ENCODE measurements at regions not wholly inside any gene's neighbourhood (a gene's known extent, or its start where the extent isn't known, plus 50 kb on each side); places are given as distances from the start of the nearest gene placed in this dataset.

DNA sequence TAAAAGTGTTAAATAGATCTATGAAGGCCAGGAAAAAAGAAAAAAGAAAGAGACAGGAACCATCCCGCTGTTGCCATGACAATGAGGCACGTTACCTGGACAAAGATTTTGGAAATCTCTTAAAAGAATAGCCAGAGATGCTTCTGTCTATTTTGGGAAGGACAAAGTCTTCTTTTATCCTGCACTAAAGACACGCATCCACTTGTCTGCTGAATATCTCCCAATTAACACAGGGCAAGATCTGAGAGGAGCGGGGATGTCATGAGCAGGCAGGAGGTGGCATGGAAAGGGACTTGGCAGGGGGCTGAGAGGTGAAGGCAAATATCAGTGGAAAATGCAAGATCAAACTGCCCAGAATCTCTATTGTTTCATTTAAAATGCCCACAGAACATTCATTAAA is 153.8 kb upstream of the BLID start:
- Histone ChIP-seq H3K4me1 (ENCODE audit: insufficient read depth, low read length, poor library complexity, severe bottlenecking) (no peaks in the 10 kb centered on the region), H3K36me3 (ENCODE audit: insufficient read depth, low read length) (no peaks in the 10 kb centered on the region), H3K4me3 (ENCODE audit: low read length, poor library complexity, severe bottlenecking) (no peak overlapping the region), H4K20me1 (ENCODE audit: insufficient read depth, low read length, poor library complexity, severe bottlenecking) (no peaks in the 10 kb centered on the region), H2AFZ (ENCODE audit: low read length) (no peak overlapping the region), H3K4me2 (ENCODE audit: low read depth, low read length, poor library complexity, severe bottlenecking) (no peak overlapping the region), H3K27me3 (ENCODE audit: insufficient read depth, low read length, poor library complexity, severe bottlenecking) (no peaks in the 10 kb centered on the region), H3K9ac (ENCODE audit: low read depth, low read length, poor library complexity, severe bottlenecking) (no peak overlapping the region), H3K79me2 (ENCODE audit: insufficient read depth, low read length) (no peaks in the 10 kb centered on the region), H3F3A (ENCODE audit: low read depth) (no peaks in the 10 kb centered on the region), H3K9me2 (replicated peaks; ENCODE audit: low read depth, low read length) (no peaks in the 10 kb centered on the region), H3K9me3 (ENCODE audit: insufficient read depth, low read depth, low read length) (no peaks in the 10 kb centered on the region)
- TF ChIP-seq, protein P1, sequence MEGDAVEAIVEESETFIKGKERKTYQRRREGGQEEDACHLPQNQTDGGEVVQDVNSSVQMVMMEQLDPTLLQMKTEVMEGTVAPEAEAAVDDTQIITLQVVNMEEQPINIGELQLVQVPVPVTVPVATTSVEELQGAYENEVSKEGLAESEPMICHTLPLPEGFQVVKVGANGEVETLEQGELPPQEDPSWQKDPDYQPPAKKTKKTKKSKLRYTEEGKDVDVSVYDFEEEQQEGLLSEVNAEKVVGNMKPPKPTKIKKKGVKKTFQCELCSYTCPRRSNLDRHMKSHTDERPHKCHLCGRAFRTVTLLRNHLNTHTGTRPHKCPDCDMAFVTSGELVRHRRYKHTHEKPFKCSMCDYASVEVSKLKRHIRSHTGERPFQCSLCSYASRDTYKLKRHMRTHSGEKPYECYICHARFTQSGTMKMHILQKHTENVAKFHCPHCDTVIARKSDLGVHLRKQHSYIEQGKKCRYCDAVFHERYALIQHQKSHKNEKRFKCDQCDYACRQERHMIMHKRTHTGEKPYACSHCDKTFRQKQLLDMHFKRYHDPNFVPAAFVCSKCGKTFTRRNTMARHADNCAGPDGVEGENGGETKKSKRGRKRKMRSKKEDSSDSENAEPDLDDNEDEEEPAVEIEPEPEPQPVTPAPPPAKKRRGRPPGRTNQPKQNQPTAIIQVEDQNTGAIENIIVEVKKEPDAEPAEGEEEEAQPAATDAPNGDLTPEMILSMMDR (conservative IDR thresholded peaks at IDR 0.05; ENCODE audit: low read length): no peak
- no peak for TF ChIP-seq EZH2phosphoT487 (IDR thresholded peaks at IDR 0.05; ENCODE audit: borderline replicate concordance)

DNA sequence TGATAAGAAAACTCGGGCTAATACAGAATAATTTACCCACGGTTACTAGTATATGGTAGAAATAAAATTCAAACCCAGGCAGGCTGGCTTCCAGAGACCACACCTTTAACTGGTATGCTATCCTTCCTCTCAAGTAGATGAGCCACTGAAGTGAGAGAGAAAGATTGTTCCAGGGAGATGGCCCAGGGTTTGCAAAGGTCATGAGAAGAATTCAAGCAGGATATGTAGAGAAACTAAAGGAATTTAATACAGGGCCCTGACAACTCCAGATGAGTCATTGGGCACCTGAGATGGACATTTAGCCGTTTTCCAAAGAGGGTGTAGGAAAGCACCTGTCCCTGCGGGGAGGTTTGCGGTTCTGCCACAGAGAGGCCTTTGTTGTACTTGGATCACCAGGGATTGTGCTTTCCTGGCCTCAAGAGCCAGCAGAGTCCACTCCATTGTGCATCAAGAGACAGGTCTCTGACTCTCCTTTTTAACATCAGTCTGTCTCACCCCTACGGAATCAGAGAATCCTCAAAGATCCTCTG is 152.7 kb upstream of the BLID start:
- Histone ChIP-seq H3K4me2 (ENCODE audit: low read depth, low read length, poor library complexity, severe bottlenecking) (no peak overlapping the region), H3K9me3 (ENCODE audit: insufficient read depth, low read depth, low read length) (no peaks in the 10 kb centered on the region), H2AFZ (ENCODE audit: low read length) (no peak overlapping the region), H3K36me3 (ENCODE audit: insufficient read depth, low read length) (no peaks in the 10 kb centered on the region), H4K20me1 (ENCODE audit: insufficient read depth, low read length, poor library complexity, severe bottlenecking) (no peaks in the 10 kb centered on the region), H3K9ac (ENCODE audit: low read depth, low read length, poor library complexity, severe bottlenecking) (no peak overlapping the region), H3F3A (ENCODE audit: low read depth) (no peaks in the 10 kb centered on the region), H3K4me1 (ENCODE audit: insufficient read depth, low read length, poor library complexity, severe bottlenecking) (no peaks in the 10 kb centered on the region), H3K9me2 (replicated peaks; ENCODE audit: low read depth, low read length) (no peaks in the 10 kb centered on the region), H3K79me2 (ENCODE audit: insufficient read depth, low read length) (no peaks in the 10 kb centered on the region), H3K4me3 (ENCODE audit: low read length, poor library complexity, severe bottlenecking) (no peak overlapping the region), H3K27me3 (ENCODE audit: insufficient read depth, low read length, poor library complexity, severe bottlenecking) (no peaks in the 10 kb centered on the region)
- no peak for TF ChIP-seq EZH2phosphoT487 (IDR thresholded peaks at IDR 0.05; ENCODE audit: borderline replicate concordance)
- TF ChIP-seq, protein P1 (conservative IDR thresholded peaks at IDR 0.05; ENCODE audit: low read length): no peak

DNA sequence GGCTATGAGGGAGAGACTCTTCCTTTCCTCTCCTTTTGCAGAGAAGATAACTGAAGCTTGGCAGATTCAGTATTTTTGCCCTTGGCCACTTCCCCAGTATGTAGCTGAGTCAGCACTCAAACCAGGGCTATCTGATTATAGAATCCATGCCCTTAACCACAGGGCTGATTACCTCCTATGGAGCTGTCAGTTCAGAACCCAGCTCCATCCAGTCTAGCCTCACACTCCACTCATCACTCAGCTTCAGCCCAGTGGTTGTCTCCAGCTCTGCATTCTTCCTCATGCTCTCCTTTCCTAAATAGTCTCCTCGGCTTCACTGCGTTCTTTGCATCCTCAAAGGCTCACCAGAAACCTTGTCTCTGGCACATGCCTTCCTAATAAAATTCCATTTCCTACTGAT is 151.6 kb upstream of the BLID start:
- Histone ChIP-seq H3K4me3 (ENCODE audit: low read length, poor library complexity, severe bottlenecking) (no peak overlapping the region), H3K79me2 (ENCODE audit: insufficient read depth, low read length) (no peaks in the 10 kb centered on the region), H3K9ac (ENCODE audit: low read depth, low read length, poor library complexity, severe bottlenecking) (no peak overlapping the region), H2AFZ (ENCODE audit: low read length) (no peak overlapping the region), H3K36me3 (ENCODE audit: insufficient read depth, low read length) (no peaks in the 10 kb centered on the region), H3K4me2 (ENCODE audit: low read depth, low read length, poor library complexity, severe bottlenecking) (no peak overlapping the region), H3K9me3 (ENCODE audit: insufficient read depth, low read depth, low read length) (no peaks in the 10 kb centered on the region), H3K4me1 (ENCODE audit: insufficient read depth, low read length, poor library complexity, severe bottlenecking) (no peaks in the 10 kb centered on the region), H3F3A (ENCODE audit: low read depth) (no peaks in the 10 kb centered on the region), H3K27me3 (ENCODE audit: insufficient read depth, low read length, poor library complexity, severe bottlenecking) (no peaks in the 10 kb centered on the region), H3K9me2 (replicated peaks; ENCODE audit: low read depth, low read length) (no peaks in the 10 kb centered on the region), H4K20me1 (ENCODE audit: insufficient read depth, low read length, poor library complexity, severe bottlenecking) (no peaks in the 10 kb centered on the region)
- TF ChIP-seq, protein P1 (conservative IDR thresholded peaks at IDR 0.05; ENCODE audit: low read length): no peak

All from Loucy (cell line).